B cell (primary cell): ENCODE measurements at regions not wholly inside any gene's neighbourhood (a gene's known extent, or its start where the extent isn't known, plus 50 kb on each side); places are given as distances from the start of the nearest gene placed in this dataset.

Experiments
- ATAC-seq: fragments of 200-7000 bp; cut with Tn5 transposase; one replicate; pipeline ENCODE4 v1.10.0; 2021; ENCODE audit warnings: low read depth, mild to moderate bottlenecking, moderate number of reproducible peaks, moderate library complexity
- CTCF ChIA-PET: fragments of 350-600 bp; sonication (Branson Sonifier 250); formaldehyde crosslinking; loops from one replicate; lab custom pipeline; 2021; ENCODE audit warnings: antibody characterized with exemption, inconsistent platforms; lab: Charles Lee
- POLR2A ChIA-PET: fragments of 350-600 bp; sonication (Branson Sonifier 250); formaldehyde crosslinking; loops from one replicate; lab custom pipeline; 2021; ENCODE audit warnings: antibody characterized with exemption; lab: Charles Lee
- DNase-seq: peaks from one replicate; pipeline ENCODE4 v3.0.0; 2013
- H2AFZ ChIP-seq: 2 replicates; pipeline ENCODE4 v1.6.1; 2012; ENCODE audit warnings: mild to moderate bottlenecking, low read depth, low read length; ENCODE audit not compliant: insufficient read depth, poor library complexity, severe bottlenecking
- H3K27ac ChIP-seq, 2 donors: 1 replicate in 1 of 2; 2 replicates in 1 of 2; pipeline ENCODE4 v1.5.1; 2012 to 2013; ENCODE audit warnings: low read length in 2 of 2, mild to moderate bottlenecking in 2 of 2, moderate library complexity in 1 of 2
- H3K27me3 ChIP-seq, 4 experiments: fragments of 200-600 bp in 1 of 4; sonication (generic) in 1 of 4; replicated peaks in 1 of 4; 1 replicate in 2 of 4; 2 replicates in 2 of 4; pipeline versions ENCODE4 v1.6.1 to v1.7.0; 2013 to 2016; ENCODE audit warnings: low read length in 3 of 4, mild to moderate bottlenecking in 2 of 4, mixed read lengths in 1 of 4, moderate library complexity in 1 of 4; ENCODE audit not compliant: insufficient read depth in 4 of 4, control insufficient read depth in 3 of 4; ENCODE audit errors: control extremely low read depth in 1 of 4
- H3K36me3 ChIP-seq, 2 experiments: replicated peaks in 1 of 2; 1 replicate in 1 of 2; 2 replicates in 1 of 2; pipeline versions ENCODE4 v1.6.1 to v1.7.1; 2013; ENCODE audit warnings: low read length in 1 of 2; ENCODE audit not compliant: insufficient read depth in 2 of 2, control insufficient read depth in 1 of 2; ENCODE audit errors: control extremely low read depth in 1 of 2, extremely low read depth in 1 of 2
- H3K4me1 ChIP-seq, 2 donors: fragments of 200-600 bp in 1 of 2; sonication (generic) in 1 of 2; 1 replicate in 1 of 2; 2 replicates in 1 of 2; pipeline versions ENCODE4 v1.5.1 to v1.6.1; 2013 to 2017; ENCODE audit warnings: low read length in 2 of 2; ENCODE audit not compliant: control insufficient read depth in 2 of 2, insufficient read depth in 2 of 2
- H3K4me2 ChIP-seq: replicated peaks from 2 replicates; pipeline ENCODE3; 2012; ENCODE audit warnings: mild to moderate bottlenecking, low read depth, low read length; ENCODE audit not compliant: poor library complexity, severe bottlenecking
- H3K4me3 ChIP-seq, 5 experiments: fragments of 200-600 bp in 1 of 5; sonication (generic) in 1 of 5; 1 replicate in 3 of 5; 2 replicates in 2 of 5; pipeline versions ENCODE4 v1.5.1 to v1.7.0; 2011 to 2016; ENCODE audit warnings: low read length in 4 of 5, mild to moderate bottlenecking in 4 of 5, low read depth in 2 of 5, control low read depth in 1 of 5, moderate library complexity in 1 of 5; ENCODE audit not compliant: insufficient read depth in 1 of 5; ENCODE audit errors: control extremely low read depth in 1 of 5, extremely low read depth in 1 of 5
- H3K79me2 ChIP-seq: fragments of 200-600 bp; sonication (generic); one replicate; pipeline ENCODE4 v1.6.0; 2016; ENCODE audit warnings: low read length; ENCODE audit not compliant: control insufficient read depth, insufficient read depth
- H3K9ac ChIP-seq: fragments of 200-600 bp; sonication (generic); 2 replicates; pipeline ENCODE4 v1.6.1; 2017; ENCODE audit warnings: mild to moderate bottlenecking, low read length, moderate library complexity
- H3K9me3 ChIP-seq, 3 donors: one replicate each; pipeline versions ENCODE4 v1.6.1 to v1.7.1; 2013; ENCODE audit warnings: low read length in 2 of 3; ENCODE audit not compliant: control insufficient read depth in 2 of 3, insufficient read depth in 1 of 3; ENCODE audit errors: control extremely low read depth in 1 of 3
- H4K20me1 ChIP-seq: 2 replicates; pipeline ENCODE4 v1.6.0; 2012; ENCODE audit warnings: mild to moderate bottlenecking, low read length; ENCODE audit not compliant: insufficient read depth, control insufficient read depth, poor library complexity, severe bottlenecking
- H3K27ac Mint-ChIP-seq: one replicate; pipeline ENCODE4 v1.8.0; 2021; ENCODE audit warnings: mixed read lengths
- H3K27me3 Mint-ChIP-seq: one replicate; pipeline ENCODE4 v1.8.0; 2021; ENCODE audit warnings: mixed read lengths
- H3K4me1 Mint-ChIP-seq: one replicate; pipeline ENCODE4 v1.8.0; 2021; ENCODE audit warnings: mixed read lengths
- H3K4me3 Mint-ChIP-seq: one replicate; pipeline ENCODE4 v1.8.0; 2021; ENCODE audit warnings: mixed read lengths
- H3K9me3 Mint-ChIP-seq: one replicate; pipeline ENCODE4 v1.8.0; 2022; ENCODE audit warnings: mixed read lengths; ENCODE audit not compliant: insufficient read depth
- CTCF ChIP-seq: fragments of 200-600 bp; IDR thresholded peaks from one replicate; pipeline ENCODE4 v1.8.0; 2022; ENCODE audit warnings: antibody characterized with exemption, mild to moderate bottlenecking
- EZH2 ChIP-seq: IDR thresholded peaks from 2 replicates; pipeline ENCODE4 v1.6.1; 2012; ENCODE audit warnings: borderline replicate concordance, low read depth, mild to moderate bottlenecking, moderate library complexity, low read length; ENCODE audit not compliant: insufficient read depth, poor library complexity, severe bottlenecking
- WGBS: methylation state at CpG from one replicate; pipeline ENCODE4 v1.1.5; 2013; ENCODE audit warnings: missing lambda C conversion rate; ENCODE audit not compliant: insufficient coverage; 5-methylcytosine and 5-hydroxymethylcytosine counted together
- intact Hi-C: fragments of 100-400 bp; cut with micrococcal nuclease; formaldehyde crosslinking; loops from one replicate; pipeline ENCODE4 v1.10.0; 2022

DNA sequence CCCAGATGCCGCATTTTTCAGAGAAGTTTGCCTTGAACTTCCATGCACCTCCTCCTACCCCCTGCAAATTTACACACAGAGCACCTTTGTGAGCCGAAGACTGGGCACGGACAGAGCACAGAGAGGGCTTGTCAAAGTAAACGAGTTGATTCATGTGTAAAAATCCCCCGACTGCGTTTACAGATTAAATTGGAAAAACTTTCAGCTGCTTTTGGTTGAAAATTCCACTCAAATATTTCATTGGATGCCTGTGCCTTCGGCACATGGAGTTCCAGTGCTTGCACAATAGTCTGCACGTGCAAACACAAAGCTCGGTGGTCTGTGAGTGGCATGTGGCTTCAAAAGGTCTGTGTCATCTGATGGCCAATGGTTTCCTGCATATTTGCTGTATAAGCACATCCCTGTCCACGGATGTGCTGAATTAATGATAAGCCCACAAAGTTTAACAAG lies 177.5 kb downstream of the SETD4 start:
- Mint-ChIP-seq H3K9me3 (no peaks in the 10 kb centered on the region), H3K4me1 (no peaks in the 10 kb centered on the region), H3K27me3 (peaks cover 28% of the 10 kb centered on the region), H3K4me3 (no peak overlapping the region), H3K27ac (no peak overlapping the region)
- Histone ChIP-seq H3K27ac (no peak overlapping the region), H3K79me2 (no peaks in the 10 kb centered on the region), H3K27me3 (peaks cover 0 to 5% (median 1%) of the 10 kb centered on the region in 4 experiments), H3K4me3 (no peak overlapping the region), H3K4me1 (no peaks in the 10 kb centered on the region), H3K4me2 (no peak overlapping the region), H3K36me3 (no peaks in the 10 kb centered on the region), H2AFZ (no peak overlapping the region), H4K20me1 (no peaks in the 10 kb centered on the region), H3K9ac (no peak overlapping the region), H3K9me3 (peaks cover 0 to 6% (median 3%) of the 10 kb centered on the region in 3 donors)
- DNase-seq (no peak), ATAC-seq (no peak)
- 79% methylated on average over 10 of the region's 10 CpGs for WGBS
- ChIA-PET POLR2A (no interaction called here), CTCF (interaction anchor here (0.9 kb wide), 1 partner anchor 145 kb away, joined by 3 read pairs; no protein-coding TSS in a partner anchor)
- intact Hi-C loops = no loop called here
- TF ChIP-seq CTCF = no peak

DNA sequence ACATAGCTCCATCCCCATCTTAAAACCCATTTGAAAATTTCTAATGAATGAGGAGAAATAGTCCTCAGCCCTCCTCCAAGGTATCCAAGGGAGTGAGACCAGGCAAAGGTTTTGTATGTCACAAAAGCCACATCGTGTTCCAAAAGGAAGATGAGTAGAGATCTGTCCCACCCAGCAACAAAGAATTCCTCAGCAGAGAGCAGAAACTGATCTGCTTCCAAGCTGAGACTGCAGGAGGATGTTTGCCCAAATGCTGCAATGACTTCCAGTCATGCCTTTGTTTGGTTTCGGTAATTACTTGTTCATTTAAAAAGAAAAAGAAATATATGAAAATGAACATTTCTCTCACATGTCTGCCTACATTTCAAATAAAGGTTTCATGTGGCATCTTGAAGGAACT lies 186.9 kb downstream of the SETD4 start:
- DNase-seq (no peak), ATAC-seq (no peak)
- Histone ChIP-seq H3K36me3 (no peaks in the 10 kb centered on the region), H3K27me3 (peaks cover 0 to 12% (median 3%) of the 10 kb centered on the region in 4 experiments), H3K4me1 (no peaks in the 10 kb centered on the region), H3K27ac (no peak overlapping the region), H3K4me3 (no peak overlapping the region), H3K9ac (no peak overlapping the region), H4K20me1 (no peaks in the 10 kb centered on the region), H3K9me3 (peaks cover 0 to 8% (median 4%) of the 10 kb centered on the region in 3 donors), H2AFZ (no peak overlapping the region), H3K4me2 (no peak overlapping the region), H3K79me2 (no peaks in the 10 kb centered on the region)
- ChIA-PET POLR2A (no interaction called here), CTCF (interaction anchor here (1.1 kb wide), 1 partner anchor 1181 kb away, joined by 3 read pairs; no protein-coding TSS in a partner anchor)
- Mint-ChIP-seq H3K27ac (no peak overlapping the region), H3K27me3 (peaks cover 40% of the 10 kb centered on the region), H3K4me1 (no peaks in the 10 kb centered on the region), H3K4me3 (no peak overlapping the region), H3K9me3 (no peaks in the 10 kb centered on the region)
- WGBS = 50% methylated on average over 1 of the region's 2 CpGs
- intact Hi-C loops = no loop called here
- TF ChIP-seq EZH2 (no peak), CTCF (no peak)
